AG04450 (cell line): ENCODE measurements at regions not wholly inside any gene's neighbourhood (a gene's known extent, or its start where the extent isn't known, plus 50 kb on each side); places are given as distances from the start of the nearest gene placed in this dataset.

Experiments
- CTCF ChIA-PET: fragments of 300-600, 350-600 bp; formaldehyde crosslinking; extraction: SDS; loops from one replicate; lab custom pipeline; 2022; ENCODE audit warnings: antibody characterized with exemption, inconsistent platforms; lab: Charles Lee
- POLR2A ChIA-PET: fragments of 350-600 bp; formaldehyde crosslinking; extraction: SDS; loops from one replicate; lab custom pipeline; 2021; ENCODE audit warnings: antibody characterized with exemption, inconsistent platforms; lab: Yijun Ruan, JAX
- DNase-seq: peaks from one replicate; pipeline ENCODE4 v3.0.0-alpha.2; 2011; ENCODE audit warnings: low read depth, low spot score
- H3K27ac ChIP-seq: one replicate; pipeline ENCODE4 v1.5.1; 2012; ENCODE audit warnings: low read depth, low read length, control low read depth
- H3K27me3 ChIP-seq: one replicate; pipeline ENCODE4 v1.6.0; 2012; ENCODE audit warnings: low read length; ENCODE audit not compliant: control insufficient read depth, insufficient read depth
- H3K4me3 ChIP-seq: 2 replicates; pipeline ENCODE4 v1.5.1; 2011; ENCODE audit warnings: mild to moderate bottlenecking, low read depth, low read length, control low read depth
- H3K9me3 ChIP-seq: 2 replicates; pipeline ENCODE4 v1.5.1; 2012; ENCODE audit warnings: low read length; ENCODE audit not compliant: control insufficient read depth, insufficient read depth
- TF ChIP-seq, protein P1 (sequence below): IDR thresholded peaks from 2 replicates; pipeline ENCODE4 v1.5.1; 2011; ENCODE audit warnings: low read depth, low read length, control low read depth, inconsistent platforms

DNA sequence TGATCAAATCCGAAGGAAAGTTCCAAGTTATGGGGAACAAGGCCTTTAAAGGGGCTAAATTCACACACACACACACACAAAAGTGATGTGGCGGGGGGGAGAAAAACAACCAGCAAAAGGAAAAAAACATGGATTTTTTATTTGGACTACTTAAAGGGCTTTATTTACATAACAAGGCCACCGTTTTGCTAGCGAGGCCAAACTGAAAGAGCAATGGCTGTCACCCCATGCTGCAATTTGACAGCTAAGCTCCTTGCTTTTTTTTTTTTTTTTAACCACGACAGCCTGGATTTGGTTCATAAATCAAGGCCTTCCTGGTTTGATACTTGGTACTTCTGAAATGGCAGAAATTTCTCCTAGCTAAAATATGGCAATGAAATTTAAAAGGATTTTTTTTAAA is 99.6 kb upstream of the PTCHD1 start:
- ChIA-PET POLR2A (interaction anchor here (0.7 kb wide), 1 partner anchor 29 kb away, joined by 5 read pairs; no protein-coding TSS in a partner anchor), CTCF (no interaction called here)
- TF ChIP-seq, protein P1, sequence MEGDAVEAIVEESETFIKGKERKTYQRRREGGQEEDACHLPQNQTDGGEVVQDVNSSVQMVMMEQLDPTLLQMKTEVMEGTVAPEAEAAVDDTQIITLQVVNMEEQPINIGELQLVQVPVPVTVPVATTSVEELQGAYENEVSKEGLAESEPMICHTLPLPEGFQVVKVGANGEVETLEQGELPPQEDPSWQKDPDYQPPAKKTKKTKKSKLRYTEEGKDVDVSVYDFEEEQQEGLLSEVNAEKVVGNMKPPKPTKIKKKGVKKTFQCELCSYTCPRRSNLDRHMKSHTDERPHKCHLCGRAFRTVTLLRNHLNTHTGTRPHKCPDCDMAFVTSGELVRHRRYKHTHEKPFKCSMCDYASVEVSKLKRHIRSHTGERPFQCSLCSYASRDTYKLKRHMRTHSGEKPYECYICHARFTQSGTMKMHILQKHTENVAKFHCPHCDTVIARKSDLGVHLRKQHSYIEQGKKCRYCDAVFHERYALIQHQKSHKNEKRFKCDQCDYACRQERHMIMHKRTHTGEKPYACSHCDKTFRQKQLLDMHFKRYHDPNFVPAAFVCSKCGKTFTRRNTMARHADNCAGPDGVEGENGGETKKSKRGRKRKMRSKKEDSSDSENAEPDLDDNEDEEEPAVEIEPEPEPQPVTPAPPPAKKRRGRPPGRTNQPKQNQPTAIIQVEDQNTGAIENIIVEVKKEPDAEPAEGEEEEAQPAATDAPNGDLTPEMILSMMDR = no peak
- no peak for DNase-seq
- H3K9me3 ChIP-seq = no peaks in the 10 kb centered on the region
- no peak overlapping the region for H3K27ac ChIP-seq
- H3K4me3 ChIP-seq = no peak overlapping the region
- H3K27me3 ChIP-seq = no peaks in the 10 kb centered on the region

DNA sequence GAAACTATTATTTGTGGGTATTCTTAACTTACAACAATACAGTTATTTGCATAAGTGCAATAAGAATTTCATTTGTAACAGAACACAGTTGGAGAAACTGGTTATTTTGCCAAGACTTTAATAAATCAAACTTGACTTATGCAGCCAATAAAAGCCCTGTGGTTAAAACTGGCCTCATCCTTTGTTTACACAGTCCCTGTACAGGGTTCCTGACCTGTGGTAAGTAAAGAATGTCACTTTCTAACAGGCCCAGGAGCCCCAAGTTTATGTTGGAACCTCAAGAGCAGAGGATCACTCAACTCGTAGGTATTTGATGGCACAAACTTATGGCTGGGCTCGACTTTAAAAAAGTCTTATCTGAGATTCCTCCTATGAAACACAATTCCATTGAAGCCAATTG is 88.6 kb upstream of the PTCHD1 start:
- Histone ChIP-seq H3K9me3 (no peaks in the 10 kb centered on the region), H3K27ac (no peak overlapping the region), H3K4me3 (no peak overlapping the region), H3K27me3 (no peaks in the 10 kb centered on the region)
- CTCF ChIA-PET = no interaction called here
- no peak for DNase-seq
- TF ChIP-seq, protein P1 = no peak
- POLR2A ChIA-PET = no interaction called here

DNA sequence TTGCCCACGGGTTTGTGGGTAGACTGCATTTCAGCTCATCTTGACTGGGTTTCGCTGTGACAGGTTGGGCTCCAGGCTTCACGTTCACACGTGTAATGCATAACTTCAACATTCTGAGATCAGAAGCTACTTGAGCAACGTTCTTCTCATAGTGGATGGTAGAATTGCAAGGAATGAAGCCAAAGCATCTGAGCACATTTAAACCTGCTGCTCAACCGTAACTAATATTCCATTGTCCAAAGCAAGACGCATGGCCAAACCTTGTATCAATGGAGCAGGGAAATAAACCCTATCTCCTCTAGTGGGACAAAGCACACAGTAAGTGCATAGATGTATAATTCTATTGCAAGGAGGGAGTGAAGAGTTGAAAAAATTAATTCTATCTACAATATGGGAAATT is 86.5 kb upstream of the PTCHD1 start:
- Histone ChIP-seq H3K9me3 (no peaks in the 10 kb centered on the region), H3K4me3 (no peak overlapping the region), H3K27me3 (no peaks in the 10 kb centered on the region), H3K27ac (no peak overlapping the region)
- TF ChIP-seq, protein P1 = no peak
- ChIA-PET POLR2A (no interaction called here), CTCF (no interaction called here)
- DNase-seq = no peak

DNA sequence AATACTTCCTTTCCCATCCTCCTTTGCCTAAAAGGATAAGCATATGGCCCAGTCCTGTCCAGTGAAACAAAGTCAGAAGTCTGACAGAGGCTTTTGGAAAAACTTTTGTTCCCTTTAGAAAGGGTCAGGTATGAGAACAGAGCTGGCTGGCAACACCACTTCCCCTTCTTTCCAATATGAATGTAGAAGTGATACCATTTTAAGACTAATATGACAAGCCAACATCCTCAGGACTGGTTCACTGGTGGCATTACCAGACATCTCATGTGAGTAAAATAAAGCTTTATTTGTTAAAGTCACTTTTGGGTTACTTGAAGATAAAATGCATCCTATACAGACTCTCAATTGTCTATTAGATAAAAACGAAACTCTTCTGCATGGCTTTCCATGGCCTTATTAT is 83.6 kb upstream of the PTCHD1 start:
- no peaks in the 10 kb centered on the region for H3K9me3 ChIP-seq
- ChIA-PET POLR2A (no interaction called here), CTCF (interaction anchor here (0.6 kb wide), 1 partner anchor 305 kb away, joined by 3 read pairs; no protein-coding TSS in a partner anchor)
- TF ChIP-seq, protein P1 = no peak
- H3K27ac ChIP-seq = no peak overlapping the region
- no peak for DNase-seq
- no peaks in the 10 kb centered on the region for H3K27me3 ChIP-seq
- H3K4me3 ChIP-seq = no peak overlapping the region

DNA sequence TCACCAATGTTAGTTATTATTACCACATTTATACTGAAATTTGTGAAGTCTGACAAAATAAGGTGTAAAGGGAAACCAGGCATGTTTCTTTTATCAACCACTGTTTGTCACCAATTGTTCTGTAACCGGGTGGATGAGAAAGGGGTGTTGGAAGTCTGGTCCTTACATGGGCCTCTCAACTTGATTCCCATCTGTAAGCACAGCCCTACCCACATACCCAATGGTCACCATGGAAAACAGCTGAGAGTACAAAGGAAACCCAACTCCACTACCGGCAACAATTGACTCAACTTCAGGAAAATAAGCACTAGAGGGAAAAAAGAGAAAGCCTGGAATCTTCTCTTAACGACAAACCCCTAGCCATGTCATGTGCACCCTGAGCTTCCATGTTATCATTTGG is 70.8 kb upstream of the PTCHD1 start:
- no peak for DNase-seq
- ChIA-PET POLR2A (interaction anchor here (0.6 kb wide), 1 partner anchor 29 kb away, joined by 5 read pairs; no protein-coding TSS in a partner anchor), CTCF (no interaction called here)

More for the DNA sequence above, 70.8 kb upstream of the PTCHD1 start:
- Histone ChIP-seq H3K27ac (no peak overlapping the region), H3K27me3 (no peaks in the 10 kb centered on the region), H3K9me3 (no peaks in the 10 kb centered on the region), H3K4me3 (no peak overlapping the region)
- TF ChIP-seq, protein P1 = no peak
